ENCODE measurements at regions not wholly inside any gene's neighbourhood (a gene's known extent, or its start where the extent isn't known, plus 50 kb on each side); places are given as distances from the start of the nearest gene placed in this dataset.

DNA sequence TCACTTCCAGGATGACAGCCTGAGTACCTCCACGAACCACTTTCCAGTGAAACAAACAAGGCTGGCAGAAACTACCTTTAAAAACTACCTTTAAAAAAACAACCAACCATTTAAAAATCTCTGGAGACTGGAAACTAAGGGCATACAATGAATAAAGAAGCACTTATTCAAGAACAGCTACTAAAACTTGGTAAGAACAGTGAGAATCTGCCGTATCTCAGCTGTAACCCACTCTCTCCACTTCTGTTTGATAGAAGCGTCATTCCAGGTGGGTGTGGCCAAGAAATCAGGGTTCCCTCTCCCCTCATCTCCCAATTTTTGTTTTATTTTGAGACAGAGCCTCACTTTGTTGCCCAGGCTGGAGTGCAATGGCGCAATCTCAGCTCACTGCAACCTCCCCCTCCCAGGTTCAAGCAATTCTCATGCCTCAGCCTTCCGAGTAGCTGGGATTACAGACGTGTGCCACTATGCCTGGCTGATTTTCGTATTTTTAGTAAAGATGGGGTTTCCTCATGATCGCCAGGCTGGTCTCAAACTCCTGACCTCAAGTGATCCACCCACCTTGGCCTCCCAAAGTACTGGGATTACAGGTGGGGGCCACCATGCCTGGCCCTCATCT lies 158.8 kb upstream of the CHST15 start:
- TF ChIP-seq EZH2phosphoT487 (IDR thresholded peaks at IDR 0.05): no peak
- TF ChIP-seq EZH2 (IDR thresholded peaks at IDR 0.05): no peak
- TF ChIP-seq, protein P1, sequence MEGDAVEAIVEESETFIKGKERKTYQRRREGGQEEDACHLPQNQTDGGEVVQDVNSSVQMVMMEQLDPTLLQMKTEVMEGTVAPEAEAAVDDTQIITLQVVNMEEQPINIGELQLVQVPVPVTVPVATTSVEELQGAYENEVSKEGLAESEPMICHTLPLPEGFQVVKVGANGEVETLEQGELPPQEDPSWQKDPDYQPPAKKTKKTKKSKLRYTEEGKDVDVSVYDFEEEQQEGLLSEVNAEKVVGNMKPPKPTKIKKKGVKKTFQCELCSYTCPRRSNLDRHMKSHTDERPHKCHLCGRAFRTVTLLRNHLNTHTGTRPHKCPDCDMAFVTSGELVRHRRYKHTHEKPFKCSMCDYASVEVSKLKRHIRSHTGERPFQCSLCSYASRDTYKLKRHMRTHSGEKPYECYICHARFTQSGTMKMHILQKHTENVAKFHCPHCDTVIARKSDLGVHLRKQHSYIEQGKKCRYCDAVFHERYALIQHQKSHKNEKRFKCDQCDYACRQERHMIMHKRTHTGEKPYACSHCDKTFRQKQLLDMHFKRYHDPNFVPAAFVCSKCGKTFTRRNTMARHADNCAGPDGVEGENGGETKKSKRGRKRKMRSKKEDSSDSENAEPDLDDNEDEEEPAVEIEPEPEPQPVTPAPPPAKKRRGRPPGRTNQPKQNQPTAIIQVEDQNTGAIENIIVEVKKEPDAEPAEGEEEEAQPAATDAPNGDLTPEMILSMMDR (IDR thresholded peaks at IDR 0.05): no peak
